ENCODE measurements at regions not wholly inside any gene's neighbourhood (a gene's known extent, or its start where the extent isn't known, plus 50 kb on each side); places are given as distances from the start of the nearest gene placed in this dataset.

DNA sequence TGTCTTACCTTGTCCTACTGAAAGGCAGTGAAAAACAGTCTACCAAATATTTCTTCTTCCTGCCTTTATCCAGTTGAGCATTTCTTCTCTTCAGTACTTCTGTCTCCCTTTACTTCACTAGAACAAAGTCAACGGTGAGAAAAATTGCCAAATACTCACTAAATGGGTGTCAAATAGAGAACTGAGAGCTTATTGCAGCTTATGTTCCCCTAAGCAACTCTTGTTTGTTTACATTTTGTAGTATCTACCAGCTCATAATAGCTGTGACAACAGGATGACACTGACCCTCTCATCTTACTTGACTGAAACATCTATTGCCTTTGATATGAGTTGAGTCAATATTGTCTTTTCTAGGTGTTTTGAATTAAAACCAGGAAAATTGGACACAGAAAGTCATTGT, 327.9 kb upstream of the SORCS1 start:
- H3K4me3 ChIP-seq (ENCODE audit: insufficient read depth, low read depth, low read length), result no peak overlapping the region
- H2AFZ ChIP-seq (replicated peaks; ENCODE audit: low read length, poor library complexity), result no peak overlapping the region
- H2AK9ac ChIP-seq (replicated peaks; ENCODE audit: low read depth, low read length, poor library complexity), result no peak overlapping the region
- dilution Hi-C loops (cut with HindIII; ENCODE audit: low sequenced_read_pairs, unreplicated experiment), result no loop called here
- H3K9me3 ChIP-seq (ENCODE audit: control insufficient read depth, insufficient read depth, low read length), result no peaks in the 10 kb centered on the region; the same call in 1 of the 2 replicates
- H2BK120ac ChIP-seq (ENCODE audit: low read depth, low read length), result no peak overlapping the region
- H2BK15ac ChIP-seq (ENCODE audit: low read depth, low read length), result no peak overlapping the region
- no peak overlapping the region for H3K18ac ChIP-seq (ENCODE audit: low read depth, low read length)
- ChIA-PET CTCF (no interaction called here), POLR2A (ENCODE audit: unreplicated experiment) (no interaction called here)
- H3K36me3 ChIP-seq (ENCODE audit: control insufficient read depth, insufficient read depth, low read length), result no peaks in the 10 kb centered on the region
- no peak overlapping the region for H2BK20ac ChIP-seq (ENCODE audit: low read depth, low read length)
- no TSS peak for BruUV-seq (replicated peaks)
- H3K27ac ChIP-seq (ENCODE audit: insufficient read depth, low read length), result no peak overlapping the region
- DNase-seq, result no peak
- H3K4ac ChIP-seq (ENCODE audit: low read depth, low read length), result no peak overlapping the region
- no peaks in the 10 kb centered on the region for H3K27me3 ChIP-seq (ENCODE audit: control insufficient read depth, insufficient read depth, low read length)
- no peaks in the 10 kb centered on the region for H3K79me1 ChIP-seq (ENCODE audit: low read depth in 1 of 2, low read length in 2 of 2)
- no peak overlapping the region for H3K23ac ChIP-seq (ENCODE audit: low read depth, low read length)
- H4K8ac ChIP-seq (ENCODE audit: low read depth in 2 of 2, low read length in 2 of 2), result no peak overlapping the region
- H3K14ac ChIP-seq (replicated peaks; ENCODE audit: low read depth, low read length), result no peak overlapping the region
- WGBS, 2 experiments (ENCODE audit: extremely low coverage in 2 of 2, insufficient read length in 1 of 2), result no CpG with 5 or more reads among the region's 1 CpG
- no peaks in the 10 kb centered on the region for H3K9me1 ChIP-seq (ENCODE audit: insufficient read depth, low read length)
- no peak overlapping the region for H3K9ac ChIP-seq (ENCODE audit: low read depth, low read length)
- no peaks in the 10 kb centered on the region for H3K4me1 ChIP-seq (ENCODE audit: control insufficient read depth, insufficient read depth, low read length)
- H3K56ac ChIP-seq (ENCODE audit: extremely low read depth, insufficient read depth, low read length), result no peak overlapping the region
- no peak overlapping the region for H4K91ac ChIP-seq (ENCODE audit: insufficient read depth, low read depth, low read length)
- ATAC-seq (ENCODE audit: low read depth), result no peak
- TF ChIP-seq RCOR1 (IDR thresholded peaks at IDR 0.05; ENCODE audit: insufficient replicate concordance, low read length) (no peak), BHLHE40 (IDR thresholded peaks at IDR 0.05; ENCODE audit: low read depth, low read length) (no peak), SMC3 (IDR thresholded peaks at IDR 0.05; ENCODE audit: low read depth, low read length) (no peak), RFX5 (IDR thresholded peaks at IDR 0.05; ENCODE audit: low read depth, low read length) (no peak), CHD1 (IDR thresholded peaks at IDR 0.05; ENCODE audit: low read depth, low read length) (no peak)
- TF ChIP-seq, protein P1, sequence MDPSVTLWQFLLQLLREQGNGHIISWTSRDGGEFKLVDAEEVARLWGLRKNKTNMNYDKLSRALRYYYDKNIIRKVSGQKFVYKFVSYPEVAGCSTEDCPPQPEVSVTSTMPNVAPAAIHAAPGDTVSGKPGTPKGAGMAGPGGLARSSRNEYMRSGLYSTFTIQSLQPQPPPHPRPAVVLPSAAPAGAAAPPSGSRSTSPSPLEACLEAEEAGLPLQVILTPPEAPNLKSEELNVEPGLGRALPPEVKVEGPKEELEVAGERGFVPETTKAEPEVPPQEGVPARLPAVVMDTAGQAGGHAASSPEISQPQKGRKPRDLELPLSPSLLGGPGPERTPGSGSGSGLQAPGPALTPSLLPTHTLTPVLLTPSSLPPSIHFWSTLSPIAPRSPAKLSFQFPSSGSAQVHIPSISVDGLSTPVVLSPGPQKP (IDR thresholded peaks at IDR 0.05; ENCODE audit: borderline replicate concordance, low read depth, low read length), result no peak
- H4K20me1 ChIP-seq (ENCODE audit: insufficient read depth, low read length), result no peaks in the 10 kb centered on the region
- no peak overlapping the region for H3K4me2 ChIP-seq (ENCODE audit: low read depth, low read length)
- H2AK5ac ChIP-seq (ENCODE audit: low read depth, low read length), result no peak overlapping the region
- H2BK5ac ChIP-seq (ENCODE audit: low read depth, low read length, poor library complexity, severe bottlenecking), result no peak overlapping the region
- in situ Hi-C loops (cut with MboI; ENCODE audit: low sequenced_read_pairs), result no loop called here
- H4K5ac ChIP-seq (ENCODE audit: low read depth, low read length), result no peak overlapping the region
- intact Hi-C loops (cut with micrococcal nuclease), result no loop called here

All from IMR-90 (cell line).